Naive B cell (primary cell): ENCODE measurements at regions not wholly inside any gene's neighbourhood (a gene's known extent, or its start where the extent isn't known, plus 50 kb on each side); places are given as distances from the start of the nearest gene placed in this dataset.

ENCODE experiments used
- ATAC-seq, 2 donors: fragments of 150-1000 bp; cut with Tn5 transposase; 2 replicates each; pipeline ENCODE4 v1.10.0; 2021; ENCODE audit warnings: low read depth in 2 of 2, mild to moderate bottlenecking in 2 of 2, moderate library complexity in 2 of 2
- DNase-seq: peaks from one replicate; pipeline ENCODE4 v3.0.0; 2022
- H3K27ac Mint-ChIP-seq, 6 donors: one replicate each; pipeline ENCODE4 v1.8.0; 2020 to 2022; ENCODE audit warnings: mild to moderate bottlenecking in 6 of 6, mixed read lengths in 6 of 6, moderate library complexity in 5 of 6, inconsistent platforms in 2 of 6
- H3K27me3 Mint-ChIP-seq, 3 donors: one replicate each; pipeline ENCODE4 v1.8.0; 2021 to 2022; ENCODE audit warnings: mixed read lengths in 3 of 3, mild to moderate bottlenecking in 1 of 3
- H3K36me3 Mint-ChIP-seq, 2 donors: one replicate each; pipeline ENCODE4 v1.8.0; 2020 to 2022; ENCODE audit warnings: mixed read lengths in 2 of 2, inconsistent platforms in 1 of 2, mild to moderate bottlenecking in 1 of 2
- H3K4me1 Mint-ChIP-seq, 3 donors: one replicate each; pipeline ENCODE4 v1.8.0; 2020 to 2022; ENCODE audit warnings: mixed read lengths in 3 of 3, inconsistent platforms in 1 of 3, mild to moderate bottlenecking in 1 of 3, moderate library complexity in 1 of 3
- H3K4me3 Mint-ChIP-seq, 8 donors: one replicate each; pipeline ENCODE4 v1.8.0; 2020 to 2022; ENCODE audit warnings: mild to moderate bottlenecking in 8 of 8, mixed read lengths in 8 of 8, moderate library complexity in 8 of 8, inconsistent platforms in 2 of 8
- H3K9me3 Mint-ChIP-seq, 7 donors: one replicate each; pipeline ENCODE4 v1.8.0; 2020 to 2022; ENCODE audit warnings: mixed read lengths in 7 of 7, mild to moderate bottlenecking in 5 of 7, inconsistent platforms in 2 of 7, moderate library complexity in 1 of 7

DNA sequence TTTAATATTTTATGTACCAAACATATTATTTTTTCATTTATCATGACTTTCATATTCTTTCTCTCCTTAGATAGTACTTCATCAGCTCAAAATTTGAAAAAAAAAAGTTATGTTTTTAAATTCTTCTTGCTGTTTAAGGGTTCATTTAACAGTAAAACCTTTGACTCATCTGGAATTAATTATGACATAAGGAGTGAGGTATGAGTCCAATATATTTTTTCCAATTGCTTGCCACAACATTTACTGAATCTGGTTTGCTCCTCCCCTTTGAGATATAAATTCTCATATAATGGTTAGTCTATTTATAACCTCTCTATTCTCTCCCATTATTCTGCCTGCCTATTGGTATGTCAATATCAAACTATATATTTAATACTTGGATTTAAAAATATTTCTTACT, 387.8 kb downstream of the TUSC7 start:
- Mint-ChIP-seq H3K27me3 (no peaks in the 10 kb centered on the region), H3K4me1 (no peaks in the 10 kb centered on the region), H3K27ac (no peak overlapping the region), H3K9me3 (no peaks in the 10 kb centered on the region), H3K4me3 (no peak overlapping the region), H3K36me3 (no peaks in the 10 kb centered on the region)
- DNase-seq (no peak), ATAC-seq (no peak)

DNA sequence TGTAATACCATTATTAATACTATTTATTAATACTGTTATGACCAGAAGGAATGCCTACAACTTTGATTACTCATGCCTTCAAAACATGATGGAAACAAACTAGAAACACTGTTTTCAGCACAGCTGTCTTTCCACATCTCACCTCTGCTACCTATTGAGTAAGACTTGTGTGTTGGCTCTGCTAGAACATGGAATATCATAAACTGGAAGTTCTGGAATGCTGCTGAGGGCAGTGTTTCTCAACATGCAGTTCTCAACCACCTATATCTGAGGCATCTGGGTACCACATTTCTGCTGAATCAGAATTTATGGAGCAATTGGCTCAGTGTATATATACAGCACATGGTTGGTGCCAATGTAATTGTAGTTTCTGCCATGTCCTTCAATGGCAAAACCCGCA, 392.1 kb downstream of the TUSC7 start:
- Mint-ChIP-seq H3K27ac (no peak overlapping the region), H3K4me1 (no peaks in the 10 kb centered on the region), H3K9me3 (no peaks in the 10 kb centered on the region), H3K4me3 (no peak overlapping the region), H3K27me3 (no peaks in the 10 kb centered on the region), H3K36me3 (no peaks in the 10 kb centered on the region)
- ATAC-seq, result no peak
- DNase-seq, result no peak

GRCh38 chr3:117102426-117102825, 392.8 kb downstream of the TUSC7 start:
- Mint-ChIP-seq H3K9me3 (no peaks in the 10 kb centered on the region), H3K27me3 (no peaks in the 10 kb centered on the region), H3K27ac (no peak overlapping the region), H3K4me1 (no peaks in the 10 kb centered on the region), H3K36me3 (no peaks in the 10 kb centered on the region), H3K4me3 (no peak overlapping the region)
- ATAC-seq (no peak), DNase-seq (no peak)

GRCh38 chr3:117103675-117104074, 394.1 kb downstream of the TUSC7 start:
- ATAC-seq (no peak), DNase-seq (no peak)
- H3K27me3 Mint-ChIP-seq, result no peaks in the 10 kb centered on the region
- H3K36me3 Mint-ChIP-seq, result no peaks in the 10 kb centered on the region
- no peak overlapping the region for H3K27ac Mint-ChIP-seq
- H3K9me3 Mint-ChIP-seq, result no peaks in the 10 kb centered on the region
- no peak overlapping the region for H3K4me3 Mint-ChIP-seq
- H3K4me1 Mint-ChIP-seq, result no peaks in the 10 kb centered on the region

GRCh38 chr3:117104381-117104780, 394.8 kb downstream of the TUSC7 start:
- H3K27me3 Mint-ChIP-seq, result no peaks in the 10 kb centered on the region
- DNase-seq (no peak), ATAC-seq (no peak)
- H3K36me3 Mint-ChIP-seq, result no peaks in the 10 kb centered on the region
- H3K9me3 Mint-ChIP-seq, result no peaks in the 10 kb centered on the region
- H3K27ac Mint-ChIP-seq, result no peak overlapping the region
- no peaks in the 10 kb centered on the region for H3K4me1 Mint-ChIP-seq
- H3K4me3 Mint-ChIP-seq, result no peak overlapping the region

DNA sequence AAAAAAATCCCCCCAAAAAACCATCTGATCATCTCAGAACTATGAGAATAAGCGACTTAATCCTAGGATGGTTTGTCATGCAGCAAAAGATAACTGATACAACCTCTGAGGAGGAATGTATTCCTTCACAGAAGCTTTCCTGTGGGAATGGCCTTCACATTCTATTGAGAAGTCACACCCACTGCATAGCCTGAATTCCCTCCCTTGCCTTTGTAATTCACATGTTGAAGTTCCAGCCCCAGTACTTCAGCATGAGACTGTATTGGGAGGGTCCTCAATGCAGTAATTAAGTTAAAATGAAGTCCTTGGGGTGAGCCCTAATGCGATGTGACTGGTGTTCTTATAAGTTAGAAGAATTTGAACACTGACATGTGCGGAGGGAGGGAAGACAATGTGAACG, 395.2 kb downstream of the TUSC7 start:
- DNase-seq, result no peak
- Mint-ChIP-seq H3K27ac (no peak overlapping the region), H3K9me3 (no peaks in the 10 kb centered on the region), H3K27me3 (no peaks in the 10 kb centered on the region), H3K4me1 (no peaks in the 10 kb centered on the region), H3K36me3 (no peaks in the 10 kb centered on the region), H3K4me3 (no peak overlapping the region)
- no peak for ATAC-seq

GRCh38 chr3:117105686-117106085, 396.1 kb downstream of the TUSC7 start:
- Mint-ChIP-seq H3K4me3 (no peak overlapping the region), H3K27me3 (no peaks in the 10 kb centered on the region), H3K9me3 (no peaks in the 10 kb centered on the region), H3K36me3 (no peaks in the 10 kb centered on the region), H3K4me1 (no peaks in the 10 kb centered on the region), H3K27ac (no peak overlapping the region)
- ATAC-seq (no peak), DNase-seq (no peak)

DNA sequence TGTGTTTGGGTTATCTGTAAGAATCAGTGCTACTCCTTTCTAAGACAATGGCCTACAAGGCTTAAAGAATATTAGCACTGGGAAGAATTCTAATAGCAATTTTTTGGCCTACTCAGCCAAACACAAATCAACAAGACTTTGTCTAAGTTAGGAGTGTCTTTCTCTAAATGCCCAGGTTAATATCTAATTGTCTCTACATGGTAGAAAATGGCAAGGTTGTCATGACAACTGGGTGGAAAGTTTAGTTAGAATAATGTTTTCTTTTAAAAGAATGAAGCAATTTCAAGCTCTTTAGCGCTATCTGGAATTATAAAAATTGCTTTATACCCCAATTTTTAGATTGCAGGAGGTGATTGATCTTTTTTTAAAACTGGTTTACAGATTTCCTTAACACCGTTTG, 396.8 kb downstream of the TUSC7 start:
- no peak for DNase-seq

DNA sequence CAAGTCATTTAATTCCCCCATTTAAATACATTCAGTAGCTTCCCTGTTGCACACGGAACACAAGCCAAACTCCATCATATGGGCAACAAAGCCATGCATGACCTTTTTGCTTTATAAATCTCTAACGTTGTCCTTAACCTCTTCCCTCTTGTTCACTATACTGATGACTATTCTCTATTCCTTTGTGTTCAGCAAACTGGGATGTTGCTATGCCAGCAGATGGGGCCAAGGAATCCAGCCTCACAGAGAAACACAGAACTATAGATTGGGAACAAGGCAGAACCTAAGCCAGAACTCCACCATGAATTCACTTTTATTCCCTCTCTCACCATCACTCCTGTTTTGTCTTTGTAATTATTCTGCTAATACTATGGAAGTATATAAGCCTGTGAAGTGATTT, 398.4 kb downstream of the TUSC7 start:
- H3K4me3 Mint-ChIP-seq, result no peak overlapping the region
- H3K27ac Mint-ChIP-seq, result no peak overlapping the region
- ATAC-seq (no peak), DNase-seq (no peak)
- H3K36me3 Mint-ChIP-seq, result no peaks in the 10 kb centered on the region
- no peaks in the 10 kb centered on the region for H3K27me3 Mint-ChIP-seq
- H3K9me3 Mint-ChIP-seq, result no peaks in the 10 kb centered on the region
- no peaks in the 10 kb centered on the region for H3K4me1 Mint-ChIP-seq

More for the DNA sequence above, 396.8 kb downstream of the TUSC7 start:
- H3K27me3 Mint-ChIP-seq, result no peaks in the 10 kb centered on the region
- H3K4me3 Mint-ChIP-seq, result no peak overlapping the region
- no peaks in the 10 kb centered on the region for H3K9me3 Mint-ChIP-seq
- H3K36me3 Mint-ChIP-seq, result no peaks in the 10 kb centered on the region
- H3K4me1 Mint-ChIP-seq, result no peaks in the 10 kb centered on the region
- H3K27ac Mint-ChIP-seq, result no peak overlapping the region
- ATAC-seq, result no peak

DNA sequence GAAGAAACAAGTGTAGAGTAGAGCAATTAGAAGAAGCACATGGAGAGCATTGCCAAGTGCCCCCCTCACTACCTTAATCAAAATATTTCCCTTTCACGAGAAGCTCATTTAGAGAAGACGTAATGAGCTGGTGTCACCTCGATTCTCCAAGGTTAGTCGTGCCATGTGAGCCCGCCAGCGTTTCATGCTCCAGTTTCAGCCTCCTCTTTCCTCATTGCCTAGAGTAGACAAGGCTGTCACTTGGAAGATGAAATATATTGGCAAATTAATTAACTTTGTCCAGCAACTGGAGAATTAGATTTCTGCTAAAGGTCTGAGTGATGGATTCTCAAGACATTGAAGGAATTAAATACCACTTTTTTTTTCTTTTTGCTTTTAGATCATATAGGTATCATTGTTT, 399.6 kb downstream of the TUSC7 start:
- no peaks in the 10 kb centered on the region for H3K36me3 Mint-ChIP-seq

GRCh38 chr3:117114517-117115265, 405.1 kb downstream of the TUSC7 start:
- no peak overlapping the region for H3K4me3 Mint-ChIP-seq
- no peaks in the 10 kb centered on the region for H3K36me3 Mint-ChIP-seq
- no peaks in the 10 kb centered on the region for H3K27me3 Mint-ChIP-seq
- DNase-seq (no peak), ATAC-seq (no peak)
- H3K4me1 Mint-ChIP-seq, result no peaks in the 10 kb centered on the region
- H3K9me3 Mint-ChIP-seq, result no peaks in the 10 kb centered on the region
- H3K27ac Mint-ChIP-seq, result no peak overlapping the region

More for the DNA sequence above, 399.6 kb downstream of the TUSC7 start:
- H3K4me1 Mint-ChIP-seq, result no peaks in the 10 kb centered on the region
- H3K9me3 Mint-ChIP-seq, result no peaks in the 10 kb centered on the region
- DNase-seq (no peak), ATAC-seq (no peak)
- H3K27ac Mint-ChIP-seq, result no peak overlapping the region
- no peak overlapping the region for H3K4me3 Mint-ChIP-seq
- H3K27me3 Mint-ChIP-seq, result no peaks in the 10 kb centered on the region

DNA sequence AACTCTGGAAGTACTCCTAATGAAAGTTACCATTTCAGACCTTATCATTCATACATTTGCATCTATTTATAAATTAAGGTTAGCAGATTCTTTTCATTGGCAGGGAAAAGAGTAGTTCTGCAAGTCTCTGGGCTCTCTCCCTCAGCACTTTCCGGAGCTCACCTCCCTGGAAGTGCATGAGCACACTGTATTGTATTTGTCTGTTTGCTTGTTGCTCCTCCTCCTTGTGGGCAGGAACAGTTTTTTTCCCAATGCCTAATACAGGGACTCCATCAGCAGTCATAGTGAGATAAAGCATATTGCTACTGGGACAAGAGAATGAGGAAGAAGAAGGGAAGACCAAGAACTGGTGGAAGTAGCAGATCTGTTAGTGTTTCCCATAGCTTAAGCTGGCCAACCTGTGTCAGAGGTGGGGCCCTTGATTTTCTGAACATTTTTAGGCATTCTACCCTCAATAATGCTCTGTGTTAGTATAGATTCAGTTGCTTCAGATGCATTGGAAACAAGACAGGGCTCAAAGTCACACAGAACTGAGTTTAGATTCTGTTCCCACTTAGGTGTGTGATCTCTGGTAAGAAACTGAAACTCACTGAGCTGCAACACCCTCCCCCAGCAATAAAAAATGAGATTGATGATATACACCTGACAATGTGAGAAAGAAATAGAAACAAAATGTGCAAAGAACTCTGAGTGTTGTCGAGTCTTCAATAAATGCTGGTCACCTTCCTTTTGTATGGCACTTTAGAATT, 407.8 kb downstream of the TUSC7 start:
- Mint-ChIP-seq H3K4me1 (no peaks in the 10 kb centered on the region), H3K27me3 (no peaks in the 10 kb centered on the region), H3K4me3 (no peak overlapping the region), H3K9me3 (no peaks in the 10 kb centered on the region), H3K36me3 (no peaks in the 10 kb centered on the region), H3K27ac (no peak overlapping the region)
- DNase-seq, result no peak
- no peak for ATAC-seq

DNA sequence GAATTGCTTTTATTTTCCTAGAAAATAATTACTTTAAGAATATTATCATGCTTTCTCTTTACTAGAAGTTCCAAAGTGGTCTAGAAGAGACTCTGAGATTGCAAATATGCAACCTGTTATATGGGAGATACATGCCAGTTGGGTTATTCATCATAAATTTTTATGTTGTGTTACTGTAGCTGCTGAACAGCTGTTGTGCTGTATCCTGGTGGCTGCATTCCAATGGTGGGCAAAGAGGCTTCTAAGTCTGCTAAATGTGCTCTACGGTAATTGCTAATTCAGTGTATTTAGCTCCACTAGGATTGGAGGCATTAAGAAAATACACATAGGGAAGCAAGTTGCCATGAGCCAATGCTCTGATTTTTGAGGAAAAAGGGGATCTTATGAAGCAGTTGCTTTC, 409.0 kb downstream of the TUSC7 start:
- Mint-ChIP-seq H3K27ac (no peak overlapping the region), H3K4me1 (no peaks in the 10 kb centered on the region), H3K4me3 (no peak overlapping the region), H3K36me3 (no peaks in the 10 kb centered on the region), H3K9me3 (no peaks in the 10 kb centered on the region), H3K27me3 (no peaks in the 10 kb centered on the region)
- no peak for ATAC-seq
- no peak for DNase-seq

GRCh38 chr3:117120014-117120413, 410.4 kb downstream of the TUSC7 start:
- Mint-ChIP-seq H3K9me3 (no peaks in the 10 kb centered on the region), H3K27ac (no peak overlapping the region)
- ATAC-seq, result no peak

More at GRCh38 chr3:117120014-117120413, 410.4 kb downstream of the TUSC7 start:
- no peak for DNase-seq
- no peak overlapping the region for H3K4me3 Mint-ChIP-seq
- H3K4me1 Mint-ChIP-seq, result no peaks in the 10 kb centered on the region
- no peaks in the 10 kb centered on the region for H3K36me3 Mint-ChIP-seq
- no peaks in the 10 kb centered on the region for H3K27me3 Mint-ChIP-seq
